Activated CD4-positive, alpha-beta T cell treated with anti-CD3 and anti-CD28 coated beads, Interleukin-2, amount 50 U/mL, for 48 hours (primary cell): ENCODE measurements at regions not wholly inside any gene's neighbourhood (a gene's known extent, or its start where the extent isn't known, plus 50 kb on each side); places are given as distances from the start of the nearest gene placed in this dataset.
"Not testable (repeated sequence)": the region's sequence is repeated elsewhere in the genome, so short reads cannot be mapped to it uniquely, and the experiment has no call there.

ENCODE experiments used
- DNase-seq, 2 experiments: peaks; one replicate each; pipeline ENCODE4 v3.0.0-alpha.2; 2020

DNA sequence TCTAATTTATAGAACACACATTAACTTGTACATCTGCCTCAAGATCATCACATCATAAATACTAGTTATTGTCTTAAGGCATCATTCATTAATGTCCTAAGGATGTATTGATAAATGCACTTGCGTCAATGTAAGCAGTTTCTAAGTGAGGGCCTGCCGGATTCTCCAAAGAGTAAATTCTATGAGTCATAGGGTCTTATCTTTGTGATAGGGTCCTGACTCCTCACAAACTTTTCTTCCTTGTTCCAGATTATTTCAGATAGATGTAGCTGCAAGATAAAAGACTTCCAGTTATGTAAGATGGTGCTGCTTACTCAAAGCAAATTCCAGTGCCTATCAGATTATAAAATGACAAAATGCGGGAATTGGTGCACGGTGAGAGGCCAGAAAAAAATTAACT, 315.0 kb upstream of the SLC39A10 start:
- DNase-seq: no peak

DNA sequence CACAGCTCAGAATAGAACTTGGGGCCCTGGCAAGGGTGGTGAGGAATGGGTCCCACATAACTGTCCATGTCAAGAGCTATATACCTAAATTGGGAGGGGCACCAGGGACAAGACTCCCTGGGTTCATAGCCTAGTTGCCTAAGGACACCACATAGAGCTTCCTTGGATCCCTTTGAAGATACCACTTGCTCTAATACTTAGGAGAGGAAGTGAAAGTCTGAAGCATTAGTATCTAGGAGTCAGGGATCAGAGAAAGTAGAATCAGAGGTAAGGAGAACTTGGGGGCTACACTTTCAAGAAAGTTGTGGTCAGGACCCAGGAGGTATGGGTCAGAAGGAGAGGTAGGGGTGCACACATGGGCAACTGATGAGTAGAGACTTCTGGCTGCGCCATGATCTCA, 318.2 kb upstream of the SLC39A10 start:
- DNase-seq: no peak

DNA sequence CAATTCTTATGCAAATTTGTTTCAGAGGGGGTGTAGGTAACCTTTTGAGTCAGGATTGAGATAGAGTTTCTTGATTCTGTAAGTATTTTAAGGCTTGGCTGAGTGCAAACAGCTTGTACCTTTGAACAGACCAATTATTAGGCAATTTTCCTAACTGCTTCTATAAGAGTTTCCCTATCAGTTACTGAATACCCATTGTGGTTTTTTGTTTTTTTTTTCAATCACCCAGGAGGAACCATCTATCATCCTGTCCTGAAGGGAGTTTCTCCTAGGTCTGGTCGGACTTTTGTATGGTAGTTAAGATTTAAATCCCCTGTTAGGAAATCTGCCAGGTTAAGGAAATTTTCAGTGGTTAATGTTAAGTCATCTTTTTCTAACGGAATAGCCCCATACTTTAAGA, 319.4 kb upstream of the SLC39A10 start:
- DNase-seq: no peak

DNA sequence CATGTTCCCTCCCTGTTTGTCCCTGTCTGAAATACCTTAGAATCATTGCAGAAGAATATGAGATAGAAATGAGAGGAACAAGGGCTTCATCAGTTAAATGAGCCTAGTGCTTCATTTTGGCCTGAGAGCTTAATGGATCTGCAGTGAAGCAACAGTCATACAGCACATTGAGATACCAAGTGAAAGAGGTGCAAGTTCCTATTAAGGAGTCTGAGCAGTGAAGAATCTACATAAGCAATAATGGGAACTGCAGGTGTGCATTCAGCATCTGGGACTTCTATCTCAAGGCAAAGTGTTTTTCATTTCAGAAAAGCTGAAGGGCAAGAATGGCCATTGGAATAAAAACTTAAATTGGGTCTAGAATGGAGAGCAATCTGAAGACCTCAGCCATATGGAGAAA, 323.2 kb upstream of the SLC39A10 start:
- DNase-seq: no peak

DNA sequence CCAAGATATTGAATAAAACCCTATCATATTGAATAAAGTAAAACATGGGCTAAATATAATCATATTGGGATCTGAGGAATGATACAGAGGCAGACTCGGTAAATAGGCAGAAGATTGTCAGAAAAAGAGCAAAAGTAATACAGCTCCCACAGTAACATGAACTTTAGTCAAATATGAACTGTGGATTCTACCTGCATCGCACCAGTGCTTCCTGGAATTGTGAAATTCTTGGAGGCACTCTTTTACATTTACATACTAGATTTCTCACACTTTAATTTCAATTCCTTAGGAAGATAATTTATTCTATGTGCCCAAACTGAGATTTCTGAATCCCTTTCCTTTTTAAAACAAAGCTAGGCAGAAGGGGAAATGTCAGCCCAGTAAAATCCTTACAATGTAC, 325.1 kb upstream of the SLC39A10 start:
- no peak for DNase-seq

DNA sequence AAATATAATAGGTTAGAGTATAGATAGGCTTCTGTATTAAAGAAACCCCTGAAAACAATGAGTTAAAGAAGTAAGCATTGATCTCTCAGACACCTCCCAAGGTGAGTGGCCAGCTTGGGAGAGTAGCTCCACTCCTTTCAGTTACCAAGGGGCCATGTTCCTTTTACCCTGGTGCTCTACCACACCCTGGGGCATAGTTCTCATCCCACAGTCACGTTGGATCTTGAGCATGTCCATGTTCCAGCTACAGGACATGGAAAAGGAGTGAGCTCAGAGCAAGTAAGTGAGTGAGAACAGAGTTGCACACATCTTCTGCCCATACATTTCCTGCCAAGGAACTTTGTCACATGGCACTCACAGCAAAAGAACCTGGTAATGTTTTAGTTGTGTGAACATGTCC, 325.9 kb upstream of the SLC39A10 start:
- DNase-seq: no peak

DNA sequence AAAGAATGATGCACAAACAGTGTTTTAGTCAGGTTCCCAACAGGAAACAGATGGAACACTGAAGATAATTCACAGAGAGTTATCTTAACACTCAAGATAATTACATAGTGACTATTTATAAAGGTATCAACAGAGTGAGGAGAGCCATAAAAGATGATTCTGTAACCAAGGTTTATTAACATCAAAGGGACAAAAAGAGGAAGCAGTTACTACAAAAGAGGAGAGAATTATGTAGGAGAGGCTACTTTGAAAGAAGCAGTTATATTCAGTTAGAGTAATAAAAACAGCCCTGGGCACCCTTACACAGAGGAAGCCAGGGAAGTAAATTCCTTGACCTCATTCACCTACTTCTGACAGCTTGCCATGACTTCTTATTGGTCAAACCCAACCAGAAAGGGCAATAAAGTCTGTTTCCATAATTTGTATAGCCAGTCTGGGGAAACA, 326.5 kb upstream of the SLC39A10 start:
- no peak for DNase-seq

DNA sequence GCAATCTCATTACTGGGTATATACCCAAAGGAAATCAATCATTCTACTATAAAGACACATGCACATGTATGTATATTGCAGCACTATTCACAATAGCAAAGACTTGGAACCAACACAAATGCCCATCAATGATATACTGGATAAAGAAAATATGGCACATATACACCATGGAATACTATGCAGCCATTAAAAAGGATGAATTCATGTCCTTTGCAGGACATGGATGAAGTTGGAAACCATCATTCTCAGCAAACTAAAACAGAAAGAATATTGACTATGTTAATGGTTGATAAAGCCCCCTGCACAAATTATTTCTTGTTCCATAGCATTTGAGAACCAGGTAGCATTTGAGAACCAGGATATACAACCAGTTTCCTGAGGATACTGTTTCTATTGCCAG, 327.2 kb upstream of the SLC39A10 start:
- not testable (repeated sequence) for DNase-seq

DNA sequence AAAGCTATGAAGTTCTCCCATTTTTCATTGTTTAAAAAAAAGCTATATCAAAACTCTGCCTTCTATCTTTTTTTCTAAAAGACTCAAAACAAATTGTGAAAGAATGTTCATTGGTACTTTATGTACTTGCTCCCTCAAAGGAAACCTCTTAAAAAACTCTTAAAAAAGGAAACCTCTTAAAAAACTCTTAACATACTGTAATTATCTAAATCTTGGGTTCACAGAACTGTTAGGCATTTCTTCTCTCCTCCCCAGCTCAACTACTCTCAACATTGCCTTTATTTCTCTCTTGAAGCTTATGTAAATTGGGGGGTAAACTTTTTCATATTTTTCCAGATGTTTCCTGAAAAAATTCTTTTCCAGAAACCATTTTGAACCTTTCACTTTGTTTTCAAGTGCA, 330.5 kb upstream of the SLC39A10 start:
- DNase-seq: no peak

DNA sequence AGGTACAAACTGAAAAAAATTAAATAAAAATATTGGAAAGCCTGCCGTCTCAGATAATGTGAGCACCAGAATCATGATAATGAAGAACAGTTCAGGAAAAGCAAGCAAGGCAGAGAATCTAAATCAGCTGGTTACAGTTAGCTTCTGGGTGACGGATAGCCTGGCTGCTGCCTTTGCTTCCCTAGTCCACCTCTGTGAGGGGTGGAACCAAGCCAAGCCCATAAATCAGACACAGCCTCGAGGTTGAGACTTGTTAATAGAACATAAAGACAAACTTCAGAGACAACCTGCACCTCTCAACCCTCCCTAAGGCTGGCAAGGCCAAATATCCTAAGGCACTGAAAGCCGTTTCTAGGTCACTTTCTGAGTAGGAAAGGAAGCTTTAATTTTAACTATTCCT, 334.7 kb upstream of the SLC39A10 start:
- DNase-seq: no peak

DNA sequence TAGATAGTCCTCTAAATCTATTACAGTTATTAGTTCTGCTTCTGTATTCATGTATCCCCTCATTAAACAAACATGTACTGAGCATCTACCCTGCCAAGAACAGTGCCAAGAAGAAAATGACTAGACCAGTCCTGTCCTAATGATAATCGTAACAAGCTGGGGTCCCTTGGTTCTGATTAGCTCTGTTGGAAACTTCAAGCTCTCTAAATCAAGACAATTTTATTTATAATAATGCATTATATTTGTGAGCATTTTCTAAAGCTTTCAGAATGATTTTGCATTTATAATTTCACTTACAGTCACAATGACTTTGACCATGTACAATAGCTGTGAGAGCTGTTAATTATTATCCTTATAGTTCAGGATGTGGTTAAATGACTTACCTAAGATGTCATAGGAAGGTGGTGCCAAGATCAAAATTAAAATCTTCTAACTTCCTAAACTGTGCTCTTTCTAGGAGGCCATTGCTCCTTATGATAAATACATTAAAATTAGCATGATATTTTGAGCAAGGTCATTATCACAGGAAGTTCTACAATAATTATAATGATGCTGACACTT, 336.5 kb upstream of the SLC39A10 start:
- no peak for DNase-seq

DNA sequence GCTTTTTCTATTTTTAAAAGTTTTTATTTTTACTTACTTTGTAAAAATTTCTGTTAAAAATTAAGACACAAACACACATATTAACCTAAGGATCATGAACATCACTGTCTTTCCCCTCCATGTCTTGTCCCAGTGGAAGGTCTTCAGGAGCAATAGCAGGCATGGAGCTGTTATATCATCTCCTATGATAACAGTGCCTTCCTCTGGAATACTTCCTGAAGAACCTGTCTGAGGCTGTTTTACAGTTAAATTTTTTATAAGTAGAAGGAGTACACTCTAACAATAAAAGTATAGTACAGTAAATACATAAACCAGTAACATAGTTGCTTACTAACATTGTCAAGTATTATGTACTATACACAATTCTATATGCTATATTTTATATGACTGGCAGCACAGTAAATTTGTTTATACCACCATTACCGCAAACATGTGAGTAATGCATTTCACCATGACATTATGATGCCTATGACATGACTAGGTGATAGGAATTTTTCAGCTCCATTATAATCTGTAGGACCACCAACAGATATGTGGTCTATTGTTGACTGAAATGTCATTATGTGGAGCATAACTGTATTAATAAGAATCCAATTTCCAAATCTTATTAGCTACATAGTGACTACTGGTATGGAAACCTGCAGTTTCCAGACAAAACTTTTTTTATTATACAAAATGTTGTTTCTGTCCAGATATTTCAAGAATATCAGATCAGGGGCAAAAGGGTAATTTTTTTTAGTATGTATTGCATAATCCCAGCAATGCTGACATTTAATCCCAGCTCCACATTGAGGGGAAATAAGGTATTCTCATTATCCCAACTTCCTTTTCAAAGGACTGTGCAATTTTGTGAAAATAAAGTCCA, 337.2 kb upstream of the SLC39A10 start:
- DNase-seq: no peak

DNA sequence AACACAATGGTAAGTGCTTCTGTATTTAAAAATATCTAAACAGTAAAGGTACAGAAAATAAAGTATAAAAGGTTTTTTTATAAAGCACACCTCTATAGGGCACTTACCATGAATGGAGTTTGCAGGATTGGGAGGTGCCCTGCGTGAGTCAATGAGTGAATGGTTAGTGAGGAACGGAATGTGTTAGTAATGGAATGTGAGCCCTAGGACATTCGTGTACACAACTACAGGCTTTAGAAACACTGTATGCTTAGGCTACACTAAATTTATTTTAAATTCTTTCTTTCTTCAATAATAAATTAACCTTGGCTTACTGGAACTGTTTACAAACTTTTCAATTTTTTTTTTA, 337.9 kb upstream of the SLC39A10 start:
- no peak for DNase-seq

DNA sequence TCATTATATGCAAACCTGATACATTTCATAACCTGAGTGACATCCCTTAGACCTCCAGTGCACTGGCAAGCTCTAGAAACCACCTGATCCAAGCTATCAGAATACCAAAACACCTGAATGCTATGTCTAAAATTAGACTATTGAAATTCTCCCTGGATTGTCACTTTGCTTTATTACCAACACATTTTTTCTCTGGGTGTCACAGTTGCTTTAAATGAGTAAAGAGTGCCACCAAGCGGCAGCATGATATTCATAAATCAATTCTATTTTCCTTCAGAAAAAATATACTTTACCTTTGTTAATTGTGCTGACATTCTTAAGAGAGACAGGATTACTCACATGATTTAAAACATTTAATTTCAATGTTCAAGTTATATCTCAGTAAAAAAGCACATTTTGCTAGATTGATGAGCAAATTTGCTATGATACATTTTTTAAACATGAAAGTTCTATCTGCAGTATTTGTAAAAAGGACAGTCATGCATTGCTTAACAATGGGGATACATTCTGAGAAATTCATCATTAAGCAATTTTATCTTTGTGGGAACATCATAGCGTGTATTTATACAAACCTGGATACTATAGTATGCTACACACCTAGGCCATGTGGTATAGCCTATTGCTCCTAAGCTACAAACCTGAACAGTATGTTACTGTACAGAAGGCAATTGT, 338.4 kb upstream of the SLC39A10 start:
- DNase-seq: peak; percentile 21 to 46

DNA sequence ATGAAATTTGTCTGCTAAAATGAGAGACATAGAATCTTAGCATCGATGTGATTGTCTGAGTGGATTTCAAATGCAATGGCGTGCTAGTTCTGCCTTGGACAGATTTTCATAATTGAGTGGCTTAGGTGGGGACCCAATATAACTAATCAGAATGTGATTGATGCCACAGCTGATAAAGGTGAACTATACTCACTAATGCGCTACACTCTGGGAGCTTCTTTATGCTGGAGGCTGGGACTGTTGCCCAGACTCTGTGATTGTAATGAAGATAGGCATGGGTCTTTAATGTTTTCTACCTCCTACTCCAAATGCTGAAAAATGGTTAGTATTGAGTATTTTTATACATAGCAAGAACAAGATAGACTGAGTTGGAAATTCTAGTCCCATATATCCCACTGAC, 339.5 kb upstream of the SLC39A10 start:
- no peak for DNase-seq

DNA sequence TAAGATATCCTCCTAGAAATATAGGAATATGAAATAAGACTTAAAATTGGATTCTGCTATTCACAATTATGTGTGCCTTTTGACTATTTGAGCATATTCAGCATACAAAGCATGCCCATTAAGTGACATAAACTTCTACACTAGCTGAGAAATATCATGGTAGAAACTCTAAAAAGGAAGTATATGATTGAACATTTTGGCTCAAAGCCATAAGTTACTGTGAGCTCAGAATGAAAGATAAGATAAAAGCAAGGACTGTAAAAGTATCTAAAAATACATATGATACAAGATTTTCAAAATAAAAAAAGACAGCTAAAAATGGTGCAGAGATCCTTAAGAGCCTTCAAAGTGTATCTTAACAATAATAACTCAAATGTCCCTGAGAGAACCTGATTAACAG, 340.5 kb upstream of the SLC39A10 start:
- no peak for DNase-seq

DNA sequence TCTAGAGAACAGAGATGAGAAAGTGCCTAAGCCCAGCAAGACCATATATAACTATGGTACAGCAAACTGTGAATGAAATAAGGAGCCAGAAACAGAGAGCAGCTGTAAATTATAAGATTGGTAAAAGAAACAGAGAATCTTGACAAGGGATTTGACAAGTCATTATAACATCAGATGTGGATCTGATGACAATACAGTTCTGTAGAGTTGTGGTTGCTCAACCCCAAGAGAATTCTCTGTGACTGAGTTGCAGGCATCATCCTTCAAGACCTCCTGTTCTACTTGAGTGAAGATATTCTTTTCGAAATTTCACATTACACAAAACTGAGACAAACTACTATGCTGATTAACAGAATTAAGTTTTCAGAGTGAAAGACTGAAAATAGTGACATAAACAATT, 343.1 kb upstream of the SLC39A10 start:
- DNase-seq: no peak

DNA sequence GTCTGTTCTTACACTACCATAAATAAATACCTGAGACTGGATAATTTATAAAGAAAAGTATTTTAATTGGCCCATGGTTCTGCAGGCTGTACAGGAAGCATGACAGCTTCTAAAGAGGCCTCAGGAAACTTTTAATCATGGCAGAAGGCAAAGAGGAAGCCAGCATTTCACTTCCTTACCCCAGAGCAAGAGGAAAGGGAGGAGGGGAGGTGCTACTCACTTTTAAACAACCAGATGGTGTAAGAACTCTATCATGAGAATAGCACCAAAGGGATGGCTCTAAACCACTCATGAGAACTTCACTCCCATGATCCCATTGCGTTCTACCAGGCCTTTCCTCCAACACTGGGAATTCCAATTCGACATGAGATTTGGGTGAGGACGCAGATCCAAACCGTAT, 344.4 kb upstream of the SLC39A10 start:
- DNase-seq: no peak

DNA sequence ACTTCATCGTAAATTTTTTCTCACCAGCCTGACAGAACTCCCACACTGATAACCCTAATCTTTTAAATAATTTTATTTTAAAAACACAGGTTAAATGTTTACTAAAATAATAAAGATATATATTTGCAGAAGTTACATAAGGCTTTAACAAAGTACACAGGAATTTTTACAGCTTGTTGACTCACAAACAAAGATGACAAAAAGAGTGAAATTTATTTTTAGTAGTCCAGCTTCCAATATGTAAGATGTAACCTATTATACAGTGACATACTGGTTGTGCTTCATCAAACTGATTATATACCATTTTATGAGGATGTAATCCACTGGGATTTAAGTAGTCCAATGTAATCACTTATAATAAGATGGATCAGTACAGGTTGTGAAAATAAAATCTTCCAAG, 348.9 kb upstream of the SLC39A10 start:
- DNase-seq: no peak

DNA sequence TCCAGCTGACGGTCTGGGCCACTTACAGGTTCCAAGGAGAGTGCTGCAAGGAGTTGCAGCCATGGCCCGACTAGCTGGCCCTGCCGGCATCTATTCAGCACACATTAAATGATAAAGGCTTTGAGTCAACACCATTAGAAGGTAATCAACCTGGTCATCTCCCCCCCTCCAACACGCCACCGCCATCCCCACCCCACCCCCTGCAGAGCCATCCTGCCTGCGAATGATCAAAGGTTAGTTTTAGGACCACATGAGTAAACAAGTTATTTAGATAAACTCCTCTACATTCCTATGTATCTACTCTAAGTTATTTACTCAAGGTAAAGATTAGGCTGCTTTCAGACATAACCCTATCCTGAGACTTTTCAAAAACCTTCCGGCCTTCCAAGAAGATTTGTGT, 349.3 kb upstream of the SLC39A10 start:
- DNase-seq: no peak

DNA sequence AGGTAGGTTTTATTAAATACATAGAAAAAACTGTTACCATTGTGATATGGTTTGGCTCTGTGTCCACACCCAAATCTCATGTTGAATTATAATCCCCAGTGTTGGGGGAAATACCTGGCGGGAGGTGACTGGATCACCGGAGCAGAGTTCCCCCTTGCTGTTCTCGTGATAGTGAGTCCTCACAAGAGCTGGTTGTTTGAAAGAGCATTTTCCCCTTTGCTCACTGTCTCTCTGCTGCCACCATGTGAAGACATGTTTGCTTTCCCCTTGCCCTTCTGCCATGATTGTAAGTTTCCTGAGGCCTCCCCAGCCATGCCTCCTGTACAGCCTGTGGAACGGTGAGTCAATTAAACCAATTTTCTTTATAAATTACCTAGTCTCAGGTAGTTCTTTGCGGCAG, 352.7 kb upstream of the SLC39A10 start:
- no peak for DNase-seq

DNA sequence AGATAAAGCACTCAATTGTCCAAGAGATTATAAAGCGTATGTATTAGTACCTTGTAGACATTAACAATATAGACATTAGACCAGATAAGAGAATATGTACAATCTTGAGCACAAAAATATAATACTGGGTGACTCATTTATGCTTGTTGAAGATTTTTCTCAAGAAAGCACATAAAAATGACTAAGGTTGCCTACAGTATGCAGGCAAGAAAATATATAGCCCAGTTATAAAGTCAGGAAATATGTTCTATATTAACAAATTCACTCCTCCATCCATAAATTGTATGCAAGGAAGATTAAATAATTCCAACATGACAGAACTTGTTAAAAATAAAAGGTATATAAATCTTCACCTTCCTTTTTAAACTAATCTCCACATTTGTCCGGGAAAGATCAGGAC, 356.4 kb upstream of the SLC39A10 start:
- no peak for DNase-seq

DNA sequence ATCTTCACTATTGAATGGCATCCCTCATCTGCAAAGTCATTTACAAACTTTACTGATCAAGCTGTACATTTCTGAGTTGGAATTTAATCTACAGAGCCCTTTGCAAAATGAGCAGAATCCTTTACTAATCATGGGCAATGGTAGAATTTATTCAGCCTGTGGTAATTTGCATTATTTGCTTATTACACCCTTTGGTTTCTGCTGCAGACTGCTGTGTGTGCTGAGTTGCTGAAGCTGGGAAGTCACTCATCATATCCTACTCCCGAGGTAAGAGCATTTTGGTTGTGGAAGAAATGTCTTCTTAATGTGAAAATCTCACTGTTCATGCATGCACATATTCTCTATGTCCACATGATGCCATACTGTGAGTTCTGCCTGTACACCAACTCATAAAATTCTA, 357.4 kb upstream of the SLC39A10 start:
- no peak for DNase-seq

DNA sequence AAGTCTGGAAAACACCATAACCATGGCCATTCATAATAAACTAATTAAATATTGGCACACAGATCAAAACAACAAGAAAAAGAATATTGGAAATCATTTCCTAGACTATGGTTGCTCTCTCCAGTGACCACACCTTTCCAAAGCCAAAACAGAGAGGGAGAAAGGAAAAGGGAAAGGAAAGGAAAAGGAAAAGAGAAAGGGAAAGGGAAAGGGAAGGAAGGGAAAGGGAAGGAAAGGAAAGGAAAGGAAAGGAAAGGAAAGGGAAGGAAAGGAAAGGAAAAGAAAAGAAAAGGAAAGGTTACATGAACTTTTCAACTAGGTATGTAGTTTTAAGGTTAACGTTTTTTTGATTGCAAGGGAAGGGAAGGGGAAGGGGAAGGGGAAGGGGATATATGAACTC, 360.5 kb upstream of the SLC39A10 start:
- DNase-seq: no peak
